WTC11 (cell line): ENCODE measurements at regions not wholly inside any gene's neighbourhood (a gene's known extent, or its start where the extent isn't known, plus 50 kb on each side); places are given as distances from the start of the nearest gene placed in this dataset.

ENCODE experiments used
- ATAC-seq: fragments of 200-7000 bp; cut with Tn5 transposase; 2 replicates; pipeline ENCODE4 v1.10.0; 2021; ENCODE audit warnings: mild to moderate bottlenecking, moderate library complexity
- CTCF ChIA-PET: fragments of 300-600 bp; sonication (Branson Sonifier 250); formaldehyde crosslinking; loops from one replicate; lab custom pipeline; 2021; ENCODE audit warnings: antibody characterized with exemption; lab: Charles Lee
- POLR2A ChIA-PET: fragments of 350-600 bp; sonication (Branson Sonifier 250); formaldehyde crosslinking; loops from one replicate; lab custom pipeline; 2021; ENCODE audit warnings: antibody characterized with exemption; lab: Charles Lee
- DNase-seq: peaks from one replicate; pipeline ENCODE4 v3.0.0; 2021; ENCODE audit warnings: low spot score
- H3K27ac Mint-ChIP-seq: 2 replicates; pipeline ENCODE4 v1.8.0; 2021; ENCODE audit warnings: mixed read lengths
- H3K27me3 Mint-ChIP-seq: 2 replicates; pipeline ENCODE4 v1.8.0; 2021; ENCODE audit warnings: low read depth, mild to moderate bottlenecking, moderate library complexity, mixed read lengths
- H3K36me3 Mint-ChIP-seq: 2 replicates; pipeline ENCODE4 v1.8.0; 2021; ENCODE audit warnings: mixed read lengths
- H3K4me1 Mint-ChIP-seq: 2 replicates; pipeline ENCODE4 v1.8.0; 2022; ENCODE audit warnings: mixed read lengths
- H3K4me3 Mint-ChIP-seq: 2 replicates; pipeline ENCODE4 v1.8.0; 2021; ENCODE audit warnings: mild to moderate bottlenecking, moderate library complexity, mixed read lengths
- H3K9me3 Mint-ChIP-seq: 2 replicates; pipeline ENCODE4 v1.8.0; 2021; ENCODE audit warnings: mixed read lengths
- AFF4 ChIP-seq: sonication (generic); formaldehyde crosslinking; IDR thresholded peaks from 2 replicates; pipeline ENCODE4 v1.8.1; 2023; ENCODE audit warnings: mild to moderate bottlenecking, missing genetic modification reagents, borderline replicate concordance
- ATF6 ChIP-seq: sonication (generic); formaldehyde crosslinking; IDR thresholded peaks from 2 replicates; pipeline ENCODE4 v1.8.1; 2023; ENCODE audit warnings: mild to moderate bottlenecking, missing genetic modification reagents
- CDX4 ChIP-seq: fragments of 250-450 bp; sonication (Bioruptor Pico); IDR thresholded peaks from 2 replicates; pipeline ENCODE4 v1.9.0; 2021; ENCODE audit warnings: moderate library complexity, mild to moderate bottlenecking, inconsistent platforms, borderline replicate concordance
- CREB1 ChIP-seq: sonication (generic); formaldehyde crosslinking; IDR thresholded peaks from 2 replicates; pipeline ENCODE4 v1.8.0; 2023; ENCODE audit warnings: mild to moderate bottlenecking, missing genetic modification reagents
- CTCF ChIP-seq: fragments of 200-600 bp; IDR thresholded peaks from 2 replicates; pipeline ENCODE4 v1.8.0; 2022; ENCODE audit warnings: antibody characterized with exemption
- E2F4 ChIP-seq: sonication (generic); formaldehyde crosslinking; IDR thresholded peaks from 2 replicates; pipeline ENCODE4 v1.8.1; 2022; ENCODE audit warnings: low read depth, mild to moderate bottlenecking, moderate library complexity, missing genetic modification reagents, borderline replicate concordance
- ESRRA ChIP-seq: sonication (generic); formaldehyde crosslinking; IDR thresholded peaks from 2 replicates; pipeline ENCODE4 v1.8.1; 2022; ENCODE audit warnings: mild to moderate bottlenecking, missing genetic modification reagents, borderline replicate concordance
- ETV6 ChIP-seq: sonication (generic); formaldehyde crosslinking; IDR thresholded peaks from 2 replicates; pipeline ENCODE4 v1.8.1; 2022; ENCODE audit warnings: mild to moderate bottlenecking, missing genetic modification reagents
- IRF1 ChIP-seq: sonication (generic); formaldehyde crosslinking; IDR thresholded peaks from 2 replicates; pipeline ENCODE4 v1.8.0; 2023; ENCODE audit warnings: missing genetic modification reagents
- JUN ChIP-seq: sonication (generic); formaldehyde crosslinking; IDR thresholded peaks from 2 replicates; pipeline ENCODE4 v1.8.0; 2023; ENCODE audit warnings: mild to moderate bottlenecking, missing genetic modification reagents
- MYBL2 ChIP-seq: sonication (generic); formaldehyde crosslinking; IDR thresholded peaks from 2 replicates; pipeline ENCODE4 v1.8.1; 2023; ENCODE audit warnings: mild to moderate bottlenecking, moderate library complexity, missing genetic modification reagents
- RORB ChIP-seq: fragments of 250-450 bp; sonication (Bioruptor Pico); IDR thresholded peaks from 2 replicates; pipeline ENCODE4 v1.9.0; 2021; ENCODE audit warnings: mild to moderate bottlenecking
- TEAD1 ChIP-seq: sonication (generic); formaldehyde crosslinking; IDR thresholded peaks from 2 replicates; pipeline ENCODE4 v1.8.0; 2022; ENCODE audit warnings: mild to moderate bottlenecking, missing genetic modification reagents
- TP53 ChIP-seq: sonication (generic); formaldehyde crosslinking; IDR thresholded peaks from 2 replicates; pipeline ENCODE4 v1.8.1; 2023; ENCODE audit warnings: mild to moderate bottlenecking, missing genetic modification reagents
- ZNF232 ChIP-seq: sonication (generic); formaldehyde crosslinking; IDR thresholded peaks from 2 replicates; pipeline ENCODE4 v1.8.0; 2022; ENCODE audit warnings: mild to moderate bottlenecking, missing genetic modification reagents
- ZNF317 ChIP-seq: sonication (generic); formaldehyde crosslinking; IDR thresholded peaks from 2 replicates; pipeline ENCODE4 v1.8.1; 2023; ENCODE audit warnings: low read depth, mild to moderate bottlenecking, moderate library complexity, missing genetic modification reagents, borderline replicate concordance
- ZNF396 ChIP-seq: fragments of 250-450 bp; sonication (Bioruptor Pico); IDR thresholded peaks from 2 replicates; pipeline ENCODE4 v1.8.0; 2021; ENCODE audit warnings: mild to moderate bottlenecking, moderate library complexity, borderline replicate concordance
- ZNF425 ChIP-seq: fragments of 250-450 bp; sonication (Bioruptor Pico); conservative IDR thresholded peaks from 2 replicates; pipeline ENCODE4 v1.9.0; 2021; ENCODE audit warnings: mild to moderate bottlenecking

- Mint-ChIP-seq H3K36me3 (no peaks in the 10 kb centered on the region), H3K4me3 (no peak overlapping the region), H3K27ac (no peak overlapping the region), H3K9me3 (no peaks in the 10 kb centered on the region)
- POLR2A ChIA-PET = no interaction called here
- no peak for ATAC-seq
- TF ChIP-seq CTCF (no peak), IRF1 (CRISPR knock-in tag) (no peak), RORB (no peak), ZNF317 (CRISPR knock-in tag) (no peak), JUN (no peak), ESRRA (CRISPR knock-in tag) (no peak), ZNF425 (no peak), TP53 (CRISPR knock-in tag) (no peak), AFF4 (CRISPR knock-in tag) (no peak)
- TF ChIP-seq, all 79 proteins: peak for 0
- DNase-seq = no peak
- Mint-ChIP-seq H3K27me3 (no peaks in the 10 kb centered on the region), H3K4me1 (peaks cover 13% of the 10 kb centered on the region)
- CTCF ChIA-PET = no interaction called here
Measured at GRCh38 chr13:76638181-76638580, 248.0 kb downstream of the KCTD12 start.

- DNase-seq = no peak
- CTCF ChIA-PET = no interaction called here
- POLR2A ChIA-PET = no interaction called here
- Mint-ChIP-seq H3K27me3 (no peaks in the 10 kb centered on the region), H3K4me3 (no peak overlapping the region), H3K36me3 (no peaks in the 10 kb centered on the region), H3K9me3 (no peaks in the 10 kb centered on the region), H3K4me1 (peaks cover 13% of the 10 kb centered on the region), H3K27ac (no peak overlapping the region)
- no peak for ATAC-seq
- TF ChIP-seq ZNF232 (CRISPR knock-in tag) = no peak
- TF ChIP-seq E2F4 (CRISPR knock-in tag) = no peak
- TF ChIP-seq ETV6 = no peak
- TF ChIP-seq CREB1 (CRISPR knock-in tag) = no peak
- no peak for TF ChIP-seq ATF6 (CRISPR knock-in tag)
- TF ChIP-seq CDX4 (CRISPR knock-in tag) = no peak
- TF ChIP-seq ZNF396 (CRISPR knock-in tag) = no peak
- no peak for TF ChIP-seq MYBL2 (CRISPR knock-in tag)
- TF ChIP-seq IRF1 (CRISPR knock-in tag) = no peak
- TF ChIP-seq TEAD1 (CRISPR knock-in tag) = no peak
Measured at GRCh38 chr13:76637641-76638141, 248.5 kb downstream of the KCTD12 start.
